ENCODE measurements at regions not wholly inside any gene's neighbourhood (a gene's known extent, or its start where the extent isn't known, plus 50 kb on each side); places are given as distances from the start of the nearest gene placed in this dataset.

DNA sequence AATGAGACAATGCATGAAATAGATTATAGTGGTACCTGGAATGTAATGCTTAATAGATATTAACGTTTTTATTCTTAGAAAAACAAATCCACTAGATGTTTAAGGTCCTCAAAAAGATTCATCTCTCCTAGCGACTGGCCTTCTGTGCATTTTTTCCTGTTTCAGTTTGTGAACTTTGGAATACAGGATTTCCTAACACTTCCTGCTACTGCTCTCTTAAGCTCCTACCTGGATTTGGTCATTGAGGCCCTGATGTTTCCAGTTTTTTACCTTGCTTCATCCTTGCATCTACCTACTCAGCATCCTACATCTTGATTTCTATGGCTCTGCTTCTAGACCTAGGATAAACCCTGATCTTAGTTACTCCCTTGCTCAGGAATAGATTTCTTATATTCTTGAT is 188.4 kb downstream of the ABCC12 start:
- no peak for DNase-seq

DNA sequence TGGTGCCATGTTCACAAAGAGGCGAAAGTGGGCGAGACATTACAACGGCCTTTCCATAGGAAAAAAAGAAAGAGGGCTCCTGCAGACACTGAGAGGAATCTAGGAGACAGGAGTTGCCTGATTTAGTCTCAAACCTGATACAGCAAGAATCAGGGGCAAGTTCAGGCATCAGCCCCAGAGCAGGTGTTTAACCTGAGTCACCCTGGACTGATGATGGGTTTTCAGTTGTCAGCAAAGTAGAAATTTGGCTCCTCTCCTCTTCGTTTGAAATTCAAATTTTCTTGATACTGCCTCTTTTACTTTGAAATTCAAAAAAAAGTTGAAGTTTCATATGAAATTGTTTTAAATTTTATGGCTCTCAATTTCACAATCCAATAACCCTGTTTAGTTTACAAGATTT is 189.5 kb downstream of the ABCC12 start:
- no peak for DNase-seq

DNA sequence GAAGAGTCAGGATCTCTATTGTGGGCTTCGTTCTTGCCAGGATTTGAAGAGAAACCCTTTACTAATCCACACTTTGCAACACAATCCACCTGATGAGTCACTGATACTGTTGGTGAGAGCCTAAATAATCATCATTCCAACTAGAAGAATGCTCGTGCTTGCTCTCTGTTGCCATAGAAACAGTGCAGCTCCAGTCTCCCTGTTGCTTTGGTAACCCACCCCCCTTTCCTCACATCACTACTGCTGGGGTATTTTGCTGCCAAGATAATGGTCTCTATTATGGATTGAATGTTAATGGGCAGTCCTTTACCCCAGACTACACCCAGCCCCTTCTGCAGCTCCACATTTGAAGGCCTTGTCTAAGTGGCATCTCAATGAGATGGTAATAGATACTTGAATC is 190.4 kb downstream of the ABCC12 start:
- DNase-seq = no peak

DNA sequence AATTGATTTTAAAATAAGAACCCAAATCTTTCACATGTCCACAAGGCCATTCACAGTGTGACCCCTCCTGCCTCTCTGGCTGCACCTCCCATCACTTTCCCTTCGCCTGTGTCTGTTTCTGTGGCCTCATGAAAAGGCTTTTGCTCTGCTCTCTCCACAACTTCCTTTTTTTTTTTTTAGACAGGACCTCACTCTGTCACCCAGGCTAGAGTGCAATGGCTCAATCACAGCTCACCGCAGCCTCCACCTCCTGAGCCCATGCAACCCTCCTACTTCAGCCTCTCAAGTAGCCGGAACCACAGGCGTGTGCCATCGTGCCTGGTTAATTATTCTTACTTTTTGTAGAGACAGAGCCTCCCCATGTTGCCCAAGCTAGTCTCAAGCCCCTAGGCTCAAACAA is 197.1 kb downstream of the ABCC12 start:
- DNase-seq = no peak

DNA sequence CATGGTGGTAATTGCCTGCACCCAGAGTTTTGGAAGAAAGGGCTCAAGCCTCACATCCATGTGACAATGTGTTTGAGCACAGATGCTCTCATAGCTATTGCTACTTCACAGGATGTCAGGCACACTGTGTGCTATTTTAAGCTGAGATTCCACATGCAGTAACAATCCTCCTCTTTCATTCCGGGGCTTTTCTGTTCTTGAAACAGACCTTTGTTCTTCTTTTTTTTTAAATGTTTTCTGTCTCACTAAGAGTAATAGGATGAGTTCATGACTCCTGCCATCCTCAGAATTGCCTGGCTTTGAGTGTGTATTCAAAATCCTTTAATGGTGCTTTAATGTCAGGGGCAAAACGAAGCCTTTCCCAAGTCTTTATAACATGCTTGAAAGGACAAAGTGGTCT is 198.9 kb downstream of the ABCC12 start:
- no peak for DNase-seq

DNA sequence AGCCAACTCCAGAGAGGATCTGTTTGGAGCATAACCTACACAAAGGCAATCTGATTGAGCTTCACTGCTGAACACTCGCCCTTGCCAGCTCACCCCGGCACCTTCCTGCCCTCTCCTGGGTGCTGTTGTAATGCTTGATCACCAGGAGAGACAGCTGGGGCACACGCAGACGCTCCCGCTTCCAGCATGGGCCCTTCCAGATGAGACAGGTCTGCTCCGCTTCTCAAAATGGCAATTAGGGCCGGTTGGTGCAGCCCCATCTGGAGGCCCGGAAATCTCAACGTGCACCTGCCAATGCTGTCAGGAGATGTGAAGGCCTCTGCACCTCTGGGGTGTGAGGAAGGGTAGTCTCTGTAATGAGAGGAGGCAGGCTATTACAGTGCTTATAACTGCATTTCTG is 206.1 kb downstream of the ABCC12 start:
- no peak for DNase-seq

DNA sequence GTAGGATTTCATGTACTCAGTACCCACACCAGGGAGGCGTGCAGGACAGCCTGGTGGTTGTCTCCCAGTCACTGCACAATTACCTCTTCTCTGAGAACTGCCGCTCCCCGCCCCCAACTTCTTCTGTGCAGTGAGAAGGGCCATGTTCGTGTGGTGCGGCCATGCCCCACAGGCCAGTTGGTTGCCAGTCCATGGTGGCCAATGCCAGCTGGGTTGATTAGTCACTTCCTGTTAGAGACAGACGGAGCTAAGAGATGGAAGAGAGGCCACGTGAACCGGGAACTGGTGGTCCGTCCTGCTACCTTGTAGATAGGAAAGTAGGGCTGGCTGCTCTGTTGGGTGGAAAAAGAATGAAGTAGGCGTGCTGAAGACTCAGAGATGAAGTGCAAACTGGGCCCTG is 206.5 kb downstream of the ABCC12 start:
- no peak for DNase-seq

DNA sequence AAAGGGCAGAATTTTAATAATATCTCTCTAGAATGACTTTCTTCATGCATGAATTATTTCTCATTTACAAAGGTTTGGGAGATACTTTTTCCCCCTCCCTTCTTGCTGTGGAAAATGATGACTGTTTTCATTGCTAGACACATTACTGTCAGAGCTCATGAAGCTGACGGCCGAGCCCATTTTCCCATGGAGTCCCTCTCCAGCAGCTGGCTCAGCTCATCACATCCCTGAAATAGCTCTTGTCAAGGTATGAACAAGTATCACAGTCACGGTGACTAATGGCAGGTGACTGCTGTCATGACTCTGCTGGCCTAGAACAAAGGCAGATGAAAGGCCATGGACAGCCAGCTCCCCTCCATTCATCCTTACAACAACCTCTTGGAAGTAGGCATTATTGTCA is 208.1 kb downstream of the ABCC12 start:
- DNase-seq = no peak

DNA sequence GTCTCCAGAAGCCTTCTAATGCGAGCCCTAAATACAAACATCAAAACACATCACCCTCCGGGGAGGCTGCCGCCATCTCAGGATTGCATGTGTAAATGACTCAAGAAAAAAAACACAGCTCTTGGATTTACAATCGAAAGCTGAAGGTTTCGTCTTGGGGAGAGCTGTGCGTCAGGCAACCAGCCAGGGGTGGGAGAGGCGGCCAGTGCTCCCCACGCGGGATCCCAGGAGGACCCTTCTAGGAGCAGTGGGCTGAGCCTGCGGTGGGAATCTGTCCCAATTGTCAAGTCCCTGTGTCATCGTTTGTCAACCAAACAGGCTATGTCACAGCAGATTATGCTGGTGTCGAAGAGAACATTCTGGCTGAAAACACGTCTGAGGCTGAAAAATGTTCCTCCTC is 209.7 kb downstream of the ABCC12 start:
- no peak for DNase-seq

DNA sequence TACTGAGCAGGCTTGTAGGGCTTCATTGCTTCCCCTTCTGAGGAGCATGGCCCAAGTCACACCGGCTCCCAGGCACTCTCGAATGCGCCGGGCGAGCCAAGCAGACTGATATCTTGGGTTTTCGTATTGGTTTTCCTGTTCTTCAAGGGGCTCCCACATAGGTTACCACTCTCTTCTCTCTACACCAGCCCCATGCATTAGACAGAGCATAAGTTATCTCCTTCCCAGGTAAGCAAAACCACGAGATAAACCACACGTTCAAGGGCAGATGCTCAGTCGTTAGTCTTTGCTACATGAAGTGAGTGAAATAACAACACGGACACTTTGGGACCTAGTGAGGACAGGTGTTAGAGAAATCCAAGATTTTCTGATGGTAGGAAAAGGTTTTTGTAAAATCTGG is 211.2 kb downstream of the ABCC12 start:
- no peak for DNase-seq

DNA sequence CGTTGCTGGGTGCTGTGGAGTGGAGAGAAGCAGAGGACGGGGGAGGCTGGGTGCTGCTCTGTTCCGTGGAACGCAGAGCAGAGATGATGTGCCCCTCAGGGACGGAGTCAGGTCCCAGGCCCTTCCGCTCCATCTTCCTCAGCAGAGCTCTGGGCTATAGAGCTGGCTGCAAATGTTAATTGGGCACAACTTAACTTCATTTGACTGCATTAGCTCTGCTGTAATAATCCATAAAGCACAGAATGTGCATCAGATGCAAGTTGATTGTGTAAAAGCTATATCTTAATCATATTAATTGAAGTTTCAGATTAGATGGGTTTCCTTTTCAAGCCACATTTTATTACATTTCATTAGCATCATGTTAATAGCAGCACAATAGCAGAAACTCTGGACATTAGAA is 212.6 kb downstream of the ABCC12 start:
- DNase-seq = no peak

DNA sequence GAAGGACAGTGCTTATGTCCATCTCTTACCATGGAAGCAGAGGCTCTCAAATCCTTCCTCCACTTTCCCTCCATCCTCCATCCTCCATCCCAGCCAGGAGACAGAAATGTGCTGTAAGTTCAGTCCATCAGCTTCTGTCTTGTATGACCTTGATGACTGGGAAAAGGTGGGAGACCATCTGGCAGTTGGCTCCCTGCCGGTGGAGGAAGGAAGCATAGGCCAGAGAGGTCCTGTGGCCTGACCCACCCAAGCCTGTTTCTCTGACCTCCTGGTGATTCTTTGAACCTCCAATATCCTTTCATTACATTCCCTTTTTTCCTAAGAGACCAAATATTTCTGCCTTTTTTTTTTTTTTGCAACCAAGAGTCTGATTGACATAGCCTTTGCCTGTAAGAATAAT is 215.3 kb downstream of the ABCC12 start:
- DNase-seq = no peak

DNA sequence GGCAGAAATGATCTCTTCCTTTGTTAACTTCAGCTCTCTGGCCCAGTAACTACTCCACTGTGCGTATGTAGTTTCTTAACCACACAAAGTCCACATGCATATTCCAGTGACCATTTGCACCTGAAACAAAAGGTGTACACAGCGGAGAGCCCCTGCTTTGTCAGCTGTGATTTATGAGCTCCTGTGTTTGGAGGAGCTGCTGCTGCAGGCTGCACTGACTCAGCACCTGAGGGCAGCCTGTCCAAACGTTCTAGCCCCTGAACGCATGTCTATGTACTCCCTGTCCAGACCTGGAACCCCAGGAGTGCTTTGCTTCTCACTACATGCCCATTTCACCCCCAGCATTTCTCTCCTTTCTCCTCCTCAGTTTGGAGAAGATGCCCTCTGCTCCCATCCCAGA is 216.1 kb downstream of the ABCC12 start:
- no peak for DNase-seq

DNA sequence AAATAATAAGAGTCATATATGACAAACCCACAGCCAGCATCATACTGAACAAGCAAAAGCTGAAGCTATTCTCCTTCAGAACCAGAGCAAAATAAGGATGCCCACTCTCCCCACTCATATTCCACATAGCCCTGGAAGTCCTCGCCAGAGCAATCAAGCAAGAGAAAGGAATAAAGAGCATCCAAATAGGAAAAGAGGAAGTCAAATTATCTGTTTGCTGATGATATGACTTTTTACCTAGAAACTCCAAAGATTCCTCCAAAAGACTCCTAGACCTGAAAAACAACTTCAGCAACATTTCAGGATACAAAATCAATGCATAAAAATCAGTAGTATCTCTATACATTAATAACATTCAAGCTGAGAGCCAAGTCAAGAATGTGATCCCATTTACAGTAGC is 217.5 kb downstream of the ABCC12 start:
- no peak for DNase-seq

DNA sequence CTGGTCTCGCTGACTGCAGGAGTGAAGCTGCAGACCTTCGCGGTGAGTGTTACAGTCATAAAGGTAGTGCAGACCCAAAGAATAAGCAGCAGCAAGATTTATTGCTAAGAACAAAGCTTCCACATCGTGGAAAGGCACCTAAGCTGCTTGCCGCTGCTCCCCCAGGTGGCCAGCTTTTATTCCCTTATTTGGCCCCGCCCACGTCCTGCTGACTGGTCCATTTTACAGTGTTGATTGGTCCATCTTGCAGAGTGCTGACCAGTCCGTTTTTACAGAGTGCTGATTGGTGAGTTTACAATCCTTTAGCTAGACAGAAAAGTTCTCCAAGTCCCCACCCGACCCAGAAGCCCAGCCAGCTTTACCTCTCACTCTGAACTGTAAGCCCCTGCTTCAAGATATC is 227.8 kb downstream of the ABCC12 start:
- DNase-seq = no peak

DNA sequence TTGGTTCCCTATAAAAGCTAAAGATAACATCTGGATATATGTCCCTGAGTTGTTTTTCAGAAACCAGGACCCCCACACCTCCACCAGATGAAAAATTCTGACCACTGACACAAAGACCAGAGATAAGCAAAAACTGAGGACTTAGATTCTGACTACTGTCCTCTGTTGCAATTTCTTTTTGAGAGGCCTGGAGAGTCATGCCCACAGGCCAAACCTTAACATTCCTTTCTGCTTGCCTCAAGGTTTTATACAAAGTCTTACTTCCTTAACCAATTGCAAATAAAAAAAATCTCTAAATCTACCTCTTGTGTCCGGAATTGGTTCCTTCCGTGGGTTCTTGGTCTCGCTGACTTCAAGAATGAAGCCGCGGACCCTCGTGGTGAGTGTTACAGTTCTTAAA is 228.5 kb downstream of the ABCC12 start:
- no peak for DNase-seq

DNA sequence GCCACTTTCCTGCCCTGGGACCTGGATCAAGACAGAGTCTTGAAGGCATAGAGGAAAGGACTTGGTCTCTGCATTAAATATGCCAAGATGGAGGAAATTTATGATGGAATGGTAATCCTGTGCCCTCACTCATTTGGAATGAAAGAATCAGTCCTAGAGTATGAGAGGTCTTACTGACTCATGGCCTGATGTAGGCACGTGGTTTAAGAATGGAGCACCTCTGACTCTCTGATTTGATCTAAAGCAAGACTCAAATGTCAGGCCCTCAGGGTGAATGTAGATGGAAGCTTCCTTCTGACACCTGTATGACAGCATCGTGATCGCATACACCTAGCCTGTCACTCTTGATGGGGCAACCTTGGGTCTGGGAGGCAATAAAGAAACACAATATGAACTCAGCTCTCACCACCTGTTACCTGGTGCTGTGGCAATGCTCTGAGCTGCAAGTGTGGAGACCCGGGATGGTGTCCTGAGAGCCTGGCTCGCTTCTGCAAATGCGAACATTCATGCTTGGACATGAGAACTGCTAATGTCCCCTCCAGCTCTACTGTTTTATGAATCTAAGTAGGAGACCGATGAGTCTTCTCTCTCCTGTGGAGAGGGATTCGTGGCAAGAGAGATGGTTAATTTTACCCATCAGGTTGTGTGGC is 229.9 kb downstream of the ABCC12 start:
- no peak for DNase-seq

DNA sequence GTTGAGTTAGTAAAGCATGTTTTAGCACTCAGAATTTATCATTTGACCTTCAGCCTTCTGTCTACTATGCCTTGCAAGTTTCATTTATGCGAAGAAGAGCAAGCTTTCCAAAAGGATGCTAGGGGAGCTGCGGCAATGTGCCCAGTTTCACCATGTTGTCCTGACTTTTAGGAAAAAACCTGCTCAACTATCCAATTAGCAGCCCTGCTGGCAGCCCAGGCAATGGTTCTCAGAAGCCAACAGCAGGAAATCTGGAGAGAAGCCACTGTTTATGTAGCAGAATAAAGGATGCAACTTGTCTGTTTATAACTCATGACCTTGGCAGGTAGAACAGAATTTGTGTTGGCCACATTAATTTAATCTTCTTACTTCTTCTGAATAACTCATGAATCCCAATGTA is 230.8 kb downstream of the ABCC12 start:
- DNase-seq = no peak

DNA sequence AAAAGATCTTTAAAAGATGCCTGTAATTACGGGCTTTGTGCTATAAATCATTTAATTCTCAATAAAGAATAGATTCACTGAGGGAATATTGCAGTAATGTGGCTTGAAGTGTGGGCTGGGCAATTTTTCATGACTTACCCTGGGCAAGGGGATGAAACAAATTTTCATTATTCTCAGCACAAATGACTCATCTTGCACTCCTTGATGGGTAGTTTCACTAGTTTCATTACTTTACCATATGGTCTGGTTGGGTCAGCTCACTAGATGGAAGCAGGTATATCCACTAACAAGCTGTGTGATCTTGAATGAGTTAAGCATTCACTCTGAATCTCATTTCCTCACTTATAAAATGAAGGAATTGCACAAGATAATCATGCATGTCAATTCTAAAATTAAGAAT is 234.3 kb downstream of the ABCC12 start:
- DNase-seq = no peak

DNA sequence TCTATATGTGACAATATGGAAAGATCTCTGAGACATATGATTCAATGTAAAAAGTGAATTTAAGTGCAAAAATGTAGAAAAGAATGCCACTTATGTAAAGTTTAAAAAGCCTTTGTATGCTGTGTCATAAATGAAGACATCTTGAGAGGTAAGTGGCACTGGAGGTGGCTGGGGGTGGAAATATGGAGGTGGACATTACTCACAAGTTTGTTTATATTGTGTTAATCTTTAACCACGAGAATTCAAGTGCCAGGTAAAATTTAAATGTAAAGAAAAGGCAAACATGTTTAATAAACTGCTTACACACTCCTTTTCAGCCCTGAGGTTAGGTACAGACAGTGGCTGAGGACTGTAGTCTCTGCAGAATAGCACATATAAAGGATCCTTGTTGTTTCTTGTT is 235.1 kb downstream of the ABCC12 start:
- no peak for DNase-seq

DNA sequence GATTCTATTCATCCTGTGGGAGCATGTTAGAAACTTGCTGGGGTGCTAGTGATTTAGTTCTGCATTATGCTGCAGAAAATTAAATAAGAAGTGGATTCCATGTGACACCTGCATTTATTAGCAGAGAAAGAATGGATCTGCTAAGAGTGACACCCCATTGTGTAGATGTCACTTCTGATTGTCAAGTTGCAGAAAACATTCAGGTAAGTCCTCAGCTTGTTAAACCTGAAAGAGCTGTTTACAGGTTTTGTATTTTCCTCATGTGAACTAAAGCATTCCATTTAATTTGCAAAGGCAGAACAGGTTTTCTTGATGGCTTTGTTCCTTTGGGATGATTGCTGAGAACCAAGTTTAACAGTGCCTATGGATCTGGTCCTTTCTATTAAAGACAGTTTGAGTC is 238.7 kb downstream of the ABCC12 start:
- DNase-seq = no peak

DNA sequence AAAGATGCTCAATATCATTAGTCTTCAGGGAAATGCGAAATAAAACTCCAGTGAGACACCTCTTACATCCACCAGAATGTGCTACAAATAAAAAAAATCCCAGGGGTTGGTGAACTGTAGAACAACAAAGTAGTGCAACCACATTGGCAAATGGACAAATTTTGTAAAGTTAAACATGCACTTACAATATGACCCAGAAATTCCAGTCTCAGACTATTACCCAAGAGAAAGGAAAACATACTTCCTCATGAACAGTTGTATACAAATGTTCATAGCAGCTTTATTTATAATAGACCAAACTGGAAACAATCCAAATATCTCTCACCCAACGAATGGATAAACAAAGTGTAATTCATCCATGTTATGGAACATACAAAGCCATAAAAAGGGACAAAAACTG is 239.5 kb downstream of the ABCC12 start:
- no peak for DNase-seq

DNA sequence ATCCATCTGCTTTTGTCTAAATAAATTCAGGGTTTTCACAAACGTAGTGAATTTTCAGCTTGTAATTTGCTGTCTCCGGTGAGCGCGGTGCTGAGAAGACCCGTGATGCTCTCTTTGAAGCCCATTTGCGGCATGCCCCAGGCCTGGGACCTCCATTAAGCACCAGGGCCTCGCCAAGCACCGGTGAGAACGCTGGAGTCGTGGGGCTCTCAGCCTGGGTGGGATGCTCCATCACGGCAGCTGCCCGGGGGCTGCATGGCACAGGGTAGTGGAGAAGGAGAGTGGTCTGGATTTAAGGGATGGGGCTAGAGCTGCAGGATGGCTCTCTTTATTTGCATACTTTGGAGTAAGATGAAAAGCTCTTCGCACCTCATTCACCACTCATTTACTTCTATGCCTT is 248.7 kb downstream of the ABCC12 start:
- no peak for DNase-seq

DNA sequence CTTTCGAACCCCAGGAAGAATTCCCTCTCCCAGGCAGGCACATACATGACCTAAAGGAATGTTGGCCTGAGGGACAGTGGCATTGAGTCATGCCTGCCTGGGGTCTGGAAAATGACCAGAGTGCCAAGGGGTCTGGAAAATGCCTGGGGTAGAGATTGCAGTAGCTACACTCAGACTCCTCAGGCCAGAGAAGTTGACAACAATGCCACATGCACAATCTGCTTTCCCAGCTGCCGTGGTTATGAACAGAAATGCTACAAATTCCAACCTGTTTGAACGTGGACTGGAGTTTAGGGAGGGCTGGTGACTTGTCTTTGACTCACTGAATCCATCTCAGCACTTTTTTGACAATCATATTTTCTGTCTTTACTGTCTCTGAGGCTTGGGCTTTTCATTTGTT is 250.0 kb downstream of the ABCC12 start:
- no peak for DNase-seq

DNA sequence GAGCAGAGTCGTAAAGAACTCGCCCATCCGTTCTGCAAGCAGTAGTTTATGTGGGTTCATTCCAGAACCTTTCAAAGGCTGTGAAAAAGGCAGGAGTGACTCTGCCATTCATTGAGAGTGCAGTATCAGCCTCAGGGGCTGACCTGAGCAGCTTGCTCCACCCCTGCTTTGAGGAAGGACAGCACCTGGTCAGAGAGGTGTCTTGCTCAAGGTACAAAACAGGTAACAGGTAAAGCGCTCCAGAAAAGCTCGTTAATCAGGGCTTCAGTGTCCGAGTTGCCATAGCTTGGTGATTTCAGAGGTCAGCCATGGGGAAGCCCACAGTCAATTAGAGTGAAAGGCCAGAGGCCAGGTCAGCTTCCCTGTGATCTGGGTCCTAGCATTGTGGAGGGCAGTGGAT is 251.1 kb downstream of the ABCC12 start:
- no peak for DNase-seq

DNA sequence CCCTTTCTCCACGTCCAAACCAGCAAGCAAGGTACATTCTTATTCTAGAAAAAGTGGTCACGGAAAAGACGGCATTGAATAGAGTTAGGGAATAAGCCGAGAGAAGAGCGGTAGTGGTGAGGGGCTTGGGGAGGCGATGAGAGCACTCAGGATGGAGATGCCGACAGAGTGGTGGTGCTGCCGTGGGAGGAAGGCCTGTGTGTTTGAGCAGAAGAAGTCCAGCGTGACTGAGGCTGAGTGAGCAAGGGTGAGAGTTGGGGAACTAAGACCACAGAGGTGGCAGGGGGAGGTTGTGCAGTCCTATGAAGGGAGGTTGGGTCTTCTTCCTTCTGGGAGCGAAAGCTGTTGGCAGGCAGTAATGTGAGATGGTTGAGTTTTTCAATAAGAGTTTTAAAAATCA is 252.3 kb downstream of the ABCC12 start:
- no peak for DNase-seq

All from activated CD4-positive, alpha-beta T cell treated with anti-CD3 and anti-CD28 coated beads, Interleukin-10, Interleukin-2, amounts not matched to agents 100 ng/mL and 50 ng/mL, durations not matched to agents 16 hours and 8 hours (primary cell).